ENCODE measurements at regions not wholly inside any gene's neighbourhood (a gene's known extent, or its start where the extent isn't known, plus 50 kb on each side); places are given as distances from the start of the nearest gene placed in this dataset.
"Not testable (repeated sequence)": the region's sequence is repeated elsewhere in the genome, so short reads cannot be mapped to it uniquely, and the experiment has no call there.

DNA sequence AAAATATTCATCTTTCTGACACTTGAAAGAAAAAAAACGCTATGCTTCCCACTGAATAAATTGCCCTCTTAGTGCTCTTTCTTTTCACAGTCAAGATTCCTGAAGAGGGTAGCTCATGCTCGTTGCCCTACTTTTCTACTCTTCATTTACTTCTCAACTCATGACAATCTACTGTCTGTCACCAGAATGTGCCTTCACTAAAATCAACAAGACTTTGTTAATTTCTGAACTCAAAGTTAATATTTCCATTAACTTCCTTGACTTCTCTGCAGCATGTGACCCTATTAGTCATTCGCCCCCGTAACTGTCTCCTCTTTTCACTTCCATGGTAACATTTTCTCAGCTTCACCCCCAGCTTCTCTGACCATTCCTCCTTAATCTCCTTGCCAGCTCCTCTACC is 98.9 kb upstream of the MAPRE2 start:
- DNase-seq = no peak

DNA sequence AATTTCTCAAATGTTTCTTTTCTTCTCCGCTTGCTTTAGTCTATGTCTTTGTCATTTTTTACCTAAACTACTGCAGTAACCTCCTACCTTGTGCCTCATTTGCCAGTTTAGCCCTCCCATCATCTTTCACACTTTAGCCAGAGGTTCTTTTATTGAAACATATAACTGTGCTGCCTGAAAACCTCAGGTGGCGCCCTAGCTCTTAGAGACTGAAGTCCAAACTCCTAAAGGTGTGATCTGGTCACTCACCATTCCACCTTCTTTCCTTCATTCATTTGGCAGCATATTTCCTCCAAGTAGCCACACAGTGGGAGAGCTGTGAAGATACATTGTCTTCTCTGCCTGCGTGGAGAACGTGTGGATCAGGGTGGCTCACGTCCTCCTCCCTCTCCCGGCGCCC is 98.2 kb upstream of the MAPRE2 start:
- DNase-seq = no peak

GRCh38 chr18:34943587-34943986 is 97.6 kb upstream of the MAPRE2 start:
- DNase-seq = no peak

- DNase-seq = no peak
These were observed 93.5 kb upstream of the MAPRE2 start for GRCh38 chr18:34947711-34948125.

DNA sequence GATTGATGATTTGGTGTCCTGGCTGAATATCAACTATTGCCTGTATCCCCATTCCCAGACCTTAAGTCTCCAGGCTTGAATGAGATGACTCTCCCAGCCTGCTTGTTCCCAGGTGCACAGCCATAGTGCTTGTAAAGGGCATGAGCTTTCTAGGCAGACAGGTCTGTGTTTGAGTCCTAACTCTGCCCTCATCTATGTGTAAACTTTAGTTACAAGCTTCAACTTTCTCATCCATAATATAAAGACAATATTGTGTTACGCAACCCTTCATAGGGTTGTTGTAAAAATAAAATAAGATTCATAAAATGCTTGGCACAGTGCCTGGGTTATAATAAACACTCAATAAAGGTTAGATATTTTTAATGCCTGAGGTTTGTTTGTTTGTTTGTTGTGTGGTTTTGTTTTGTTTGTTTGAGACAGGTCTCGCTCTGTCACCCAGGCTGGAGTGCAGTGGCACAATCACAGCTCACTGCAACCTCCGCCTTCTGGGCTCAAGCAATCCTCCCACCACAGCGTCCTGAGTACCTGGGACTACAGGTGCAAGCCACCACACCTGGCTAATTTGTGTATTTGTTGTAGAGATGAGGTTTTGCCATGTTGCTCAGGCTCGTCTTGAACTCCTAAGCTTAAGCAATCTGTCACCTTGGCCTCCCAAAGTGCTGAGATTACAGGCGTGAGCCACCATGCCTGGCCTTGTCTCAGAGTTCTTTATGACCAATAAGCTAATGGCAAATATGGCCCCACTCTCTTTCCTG is 89.4 kb upstream of the MAPRE2 start:
- no peak for DNase-seq

DNA sequence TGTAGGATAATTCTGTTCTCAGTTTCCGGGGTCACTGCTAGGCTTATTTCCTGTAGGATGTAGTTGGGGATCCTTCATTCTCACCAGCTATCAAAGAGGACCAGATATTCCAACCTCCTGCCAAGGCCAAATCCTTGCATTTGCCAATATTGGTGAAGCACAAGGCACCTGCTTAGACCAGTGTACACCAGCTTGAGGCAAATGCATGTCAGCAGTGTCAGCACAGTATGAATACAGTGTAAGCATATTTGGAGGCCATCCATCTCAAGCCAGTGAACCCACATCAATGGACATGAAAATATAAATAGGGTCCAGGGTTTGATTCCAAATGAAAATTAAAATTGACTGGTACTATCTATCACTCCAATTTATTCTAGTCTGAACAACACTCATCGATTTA is 88.0 kb upstream of the MAPRE2 start:
- no peak for DNase-seq

DNA sequence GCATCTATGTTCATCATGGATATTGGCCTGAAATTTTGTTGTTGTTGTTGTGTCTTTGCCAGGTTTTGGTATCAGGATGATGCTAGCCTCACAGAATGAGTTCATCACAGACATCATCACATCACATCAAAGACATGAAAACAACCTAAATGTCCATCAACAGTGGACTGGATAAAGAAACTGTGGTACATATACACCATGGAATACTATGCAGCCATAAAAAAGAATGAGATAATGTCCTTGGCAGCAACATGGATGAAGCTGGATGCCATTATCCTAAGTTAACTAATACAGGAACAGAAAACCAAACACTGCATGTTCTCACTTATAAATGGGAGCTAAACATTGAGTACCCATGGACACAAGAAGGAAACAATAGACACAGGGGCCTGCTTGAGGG is 85.7 kb upstream of the MAPRE2 start:
- not testable (repeated sequence) for DNase-seq

GRCh38 chr18:34956663-34957062 is 84.5 kb upstream of the MAPRE2 start:
- no peak for DNase-seq

DNA sequence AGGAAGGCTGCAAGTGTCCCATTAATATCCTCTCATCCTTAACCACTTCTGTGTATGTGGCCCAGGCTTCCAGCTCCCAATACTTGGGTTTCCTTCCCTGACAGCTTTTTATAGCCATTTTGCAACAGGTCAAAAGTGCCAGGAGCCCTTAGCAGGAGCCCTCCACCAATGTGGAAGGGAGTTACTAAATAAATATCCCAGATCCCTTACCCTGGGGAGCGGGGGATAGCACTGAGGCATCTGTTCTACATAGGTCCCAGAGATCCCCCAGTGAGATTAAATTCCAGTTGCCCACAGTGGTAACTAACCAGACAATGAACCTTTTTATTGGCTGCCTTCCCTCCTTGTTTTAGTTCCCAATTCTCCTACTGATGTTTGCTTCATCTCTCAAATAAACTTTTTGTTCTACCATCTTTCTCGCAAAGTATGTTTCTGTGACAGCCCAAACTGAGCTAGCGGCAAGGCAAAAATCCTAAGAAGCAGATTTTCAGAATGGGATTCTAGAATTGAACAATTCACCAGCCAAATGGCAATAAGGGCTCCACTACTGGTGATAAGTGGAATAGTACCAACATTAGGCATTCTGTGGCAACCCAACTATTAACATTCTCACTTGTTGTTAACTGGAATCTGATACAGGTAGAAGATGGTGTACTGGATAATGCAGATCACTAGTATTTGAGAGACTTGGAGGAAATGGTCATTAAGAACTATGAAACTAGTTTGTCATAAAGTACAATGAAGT is 83.9 kb upstream of the MAPRE2 start:
- no peak for DNase-seq

DNA sequence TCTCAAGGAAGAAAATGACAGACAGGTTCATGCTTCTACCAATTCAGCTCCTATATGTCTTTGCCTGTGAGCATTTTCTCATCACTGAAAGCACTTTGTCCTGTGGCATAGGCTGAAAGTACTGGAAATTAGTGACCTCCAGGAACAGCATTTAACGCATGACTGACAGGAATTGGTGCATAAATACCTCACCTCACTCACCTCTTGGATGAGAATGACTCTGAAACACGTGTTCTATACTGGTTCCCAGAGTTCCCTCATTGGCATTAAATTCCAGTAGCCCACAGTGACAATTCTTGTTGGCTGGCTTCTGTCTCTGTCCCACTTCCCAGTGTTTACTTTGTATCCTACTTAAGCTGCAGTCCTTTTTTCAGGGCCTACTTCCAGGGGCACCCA is 83.4 kb upstream of the MAPRE2 start:
- no peak for DNase-seq

GRCh38 chr18:34959211-34959829 is 81.9 kb upstream of the MAPRE2 start:
- DNase-seq = no peak

- DNase-seq = no peak
These were observed 81.2 kb upstream of the MAPRE2 start for GRCh38 chr18:34959989-34960388.

- DNase-seq = peak; percentile 83
These were observed 76.1 kb upstream of the MAPRE2 start for GRCh38 chr18:34965108-34965507.

GRCh38 chr18:34965566-34965965 is 75.6 kb upstream of the MAPRE2 start:
- DNase-seq = no peak

GRCh38 chr18:34970106-34970505 is 71.1 kb upstream of the MAPRE2 start:
- DNase-seq = no peak

- no peak for DNase-seq
These were observed 69.9 kb upstream of the MAPRE2 start for GRCh38 chr18:34971313-34971712.

GRCh38 chr18:34972765-34973414 is 68.3 kb upstream of the MAPRE2 start:
- no peak for DNase-seq

DNA sequence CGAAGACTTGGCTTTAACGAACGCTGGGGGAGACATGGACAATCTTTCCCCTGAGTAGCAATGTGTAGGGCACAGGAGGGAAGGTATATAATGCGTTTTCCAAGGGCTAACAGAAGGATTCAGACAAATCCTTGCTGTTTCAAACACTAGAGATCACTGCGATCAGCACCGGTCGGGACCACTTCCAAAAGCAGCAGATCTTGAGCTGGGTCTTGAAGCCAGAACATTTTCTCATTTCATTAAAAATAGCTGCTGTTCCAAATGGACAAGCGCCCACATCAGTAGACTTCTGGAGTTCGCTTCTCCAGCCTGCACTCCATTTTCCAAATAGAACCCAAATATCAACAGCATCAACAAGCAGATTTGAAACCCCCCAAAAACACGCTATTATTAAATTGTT is 65.1 kb upstream of the MAPRE2 start:
- DNase-seq = no peak

DNA sequence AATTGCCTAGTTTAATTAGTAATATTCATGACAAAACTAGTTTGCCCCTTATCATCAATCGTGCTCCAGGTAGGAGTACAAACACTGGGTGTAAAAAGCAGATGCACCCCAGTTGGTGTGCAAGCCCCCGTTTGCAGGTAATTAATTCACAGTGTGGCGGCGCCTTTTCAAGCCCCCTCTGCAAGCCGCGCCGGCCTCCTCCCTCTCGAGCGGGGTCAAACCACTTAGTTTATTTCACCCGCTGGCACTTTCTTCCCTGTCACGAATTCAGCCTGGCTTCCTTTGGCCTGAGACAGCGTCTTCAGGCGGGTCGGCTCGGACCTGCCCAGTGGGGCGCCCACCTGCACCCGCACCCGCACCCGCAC is 64.7 kb upstream of the MAPRE2 start:
- no peak for DNase-seq

DNA sequence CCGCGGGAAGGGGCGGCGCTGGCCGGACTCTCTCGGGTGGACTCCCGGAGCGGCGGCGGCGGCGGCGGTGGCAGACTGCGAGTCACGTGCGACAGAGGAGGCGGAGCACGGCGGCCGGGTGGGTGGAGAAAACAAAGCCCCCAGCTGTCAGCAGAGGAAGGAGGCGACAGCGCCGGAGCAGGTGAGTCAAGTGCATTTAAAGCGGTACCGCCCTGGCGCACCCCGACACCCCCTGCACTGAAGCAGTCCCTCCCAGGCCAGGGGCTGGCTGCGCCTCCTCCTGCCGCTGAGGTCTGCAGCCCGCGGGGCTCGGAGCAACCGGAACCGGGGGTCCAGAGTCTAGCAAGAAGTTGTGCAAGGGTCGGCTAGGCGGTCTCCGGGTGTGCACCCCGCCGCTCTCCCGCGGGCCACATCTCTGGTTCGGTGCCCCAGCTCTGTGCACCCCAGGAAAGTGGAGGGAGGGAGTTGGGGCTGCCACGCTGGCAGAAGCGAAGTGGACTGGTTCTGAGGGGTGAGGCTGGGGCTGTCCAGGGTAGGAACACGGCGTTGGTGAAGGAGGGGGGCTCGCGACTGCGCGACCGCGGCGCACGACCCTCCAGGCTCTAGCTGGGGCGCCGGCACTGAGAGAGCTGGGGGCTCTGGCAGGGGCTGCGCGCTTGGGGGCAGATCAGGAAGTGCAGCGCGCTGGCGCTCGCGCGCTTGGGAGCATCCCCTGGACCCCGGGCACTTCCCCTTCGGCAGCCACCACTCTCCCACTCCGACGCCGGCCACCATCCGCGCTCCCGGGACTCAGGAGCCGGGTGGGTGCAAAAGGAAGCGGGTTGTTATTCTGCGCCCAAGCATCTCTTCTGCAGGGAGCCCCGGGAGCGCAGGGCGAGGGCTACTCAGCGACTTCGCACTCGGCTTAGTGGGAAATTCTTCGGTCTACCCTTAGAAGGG is 64.0 kb upstream of the MAPRE2 start:
- peak; percentile 49 for DNase-seq

- peak; percentile 16 for DNase-seq
These were observed 63.2 kb upstream of the MAPRE2 start for GRCh38 chr18:34977838-34978532.

DNA sequence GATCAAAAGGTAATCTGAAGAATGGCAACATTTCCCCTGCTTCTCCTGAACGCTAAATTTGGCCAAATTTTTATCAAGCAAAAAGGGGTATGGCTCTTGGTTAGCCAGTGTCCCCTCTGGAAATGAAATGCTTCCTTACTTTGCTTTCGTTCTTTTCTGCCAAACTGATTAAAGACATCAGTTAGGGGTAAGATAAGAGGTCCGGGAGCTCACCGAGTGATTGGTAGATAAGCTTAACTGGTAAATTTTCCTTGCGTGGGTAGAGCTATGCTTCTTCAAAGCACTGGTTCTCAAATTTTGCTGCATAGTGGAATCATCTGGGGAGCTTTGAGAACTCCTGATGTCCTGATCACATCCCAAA is 62.7 kb upstream of the MAPRE2 start:
- no peak for DNase-seq

Data from DMS79 (cell line).